ENCODE measurements at regions not wholly inside any gene's neighbourhood (a gene's known extent, or its start where the extent isn't known, plus 50 kb on each side); places are given as distances from the start of the nearest gene placed in this dataset.

DNA sequence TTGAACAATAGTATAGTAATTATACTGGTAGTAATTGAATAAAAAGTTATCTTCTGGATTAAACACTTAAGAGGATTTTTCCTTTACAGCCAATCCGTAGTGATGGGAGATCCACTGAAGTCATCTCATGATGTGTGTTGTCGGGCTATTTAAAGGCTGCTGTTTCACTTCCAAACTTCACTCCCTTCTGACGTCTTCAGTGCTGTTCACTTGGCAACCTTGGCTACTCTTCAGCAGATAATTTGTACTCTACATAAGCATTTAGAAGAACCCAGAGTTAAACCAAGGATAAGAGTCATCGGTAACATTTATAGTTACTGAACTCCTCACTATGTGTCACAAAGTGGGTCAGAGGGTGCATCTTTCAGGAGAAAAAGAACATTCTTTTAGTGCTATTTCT, 179.1 kb upstream of the EYA4 start (continued):
- TF ChIP-seq, protein P1, sequence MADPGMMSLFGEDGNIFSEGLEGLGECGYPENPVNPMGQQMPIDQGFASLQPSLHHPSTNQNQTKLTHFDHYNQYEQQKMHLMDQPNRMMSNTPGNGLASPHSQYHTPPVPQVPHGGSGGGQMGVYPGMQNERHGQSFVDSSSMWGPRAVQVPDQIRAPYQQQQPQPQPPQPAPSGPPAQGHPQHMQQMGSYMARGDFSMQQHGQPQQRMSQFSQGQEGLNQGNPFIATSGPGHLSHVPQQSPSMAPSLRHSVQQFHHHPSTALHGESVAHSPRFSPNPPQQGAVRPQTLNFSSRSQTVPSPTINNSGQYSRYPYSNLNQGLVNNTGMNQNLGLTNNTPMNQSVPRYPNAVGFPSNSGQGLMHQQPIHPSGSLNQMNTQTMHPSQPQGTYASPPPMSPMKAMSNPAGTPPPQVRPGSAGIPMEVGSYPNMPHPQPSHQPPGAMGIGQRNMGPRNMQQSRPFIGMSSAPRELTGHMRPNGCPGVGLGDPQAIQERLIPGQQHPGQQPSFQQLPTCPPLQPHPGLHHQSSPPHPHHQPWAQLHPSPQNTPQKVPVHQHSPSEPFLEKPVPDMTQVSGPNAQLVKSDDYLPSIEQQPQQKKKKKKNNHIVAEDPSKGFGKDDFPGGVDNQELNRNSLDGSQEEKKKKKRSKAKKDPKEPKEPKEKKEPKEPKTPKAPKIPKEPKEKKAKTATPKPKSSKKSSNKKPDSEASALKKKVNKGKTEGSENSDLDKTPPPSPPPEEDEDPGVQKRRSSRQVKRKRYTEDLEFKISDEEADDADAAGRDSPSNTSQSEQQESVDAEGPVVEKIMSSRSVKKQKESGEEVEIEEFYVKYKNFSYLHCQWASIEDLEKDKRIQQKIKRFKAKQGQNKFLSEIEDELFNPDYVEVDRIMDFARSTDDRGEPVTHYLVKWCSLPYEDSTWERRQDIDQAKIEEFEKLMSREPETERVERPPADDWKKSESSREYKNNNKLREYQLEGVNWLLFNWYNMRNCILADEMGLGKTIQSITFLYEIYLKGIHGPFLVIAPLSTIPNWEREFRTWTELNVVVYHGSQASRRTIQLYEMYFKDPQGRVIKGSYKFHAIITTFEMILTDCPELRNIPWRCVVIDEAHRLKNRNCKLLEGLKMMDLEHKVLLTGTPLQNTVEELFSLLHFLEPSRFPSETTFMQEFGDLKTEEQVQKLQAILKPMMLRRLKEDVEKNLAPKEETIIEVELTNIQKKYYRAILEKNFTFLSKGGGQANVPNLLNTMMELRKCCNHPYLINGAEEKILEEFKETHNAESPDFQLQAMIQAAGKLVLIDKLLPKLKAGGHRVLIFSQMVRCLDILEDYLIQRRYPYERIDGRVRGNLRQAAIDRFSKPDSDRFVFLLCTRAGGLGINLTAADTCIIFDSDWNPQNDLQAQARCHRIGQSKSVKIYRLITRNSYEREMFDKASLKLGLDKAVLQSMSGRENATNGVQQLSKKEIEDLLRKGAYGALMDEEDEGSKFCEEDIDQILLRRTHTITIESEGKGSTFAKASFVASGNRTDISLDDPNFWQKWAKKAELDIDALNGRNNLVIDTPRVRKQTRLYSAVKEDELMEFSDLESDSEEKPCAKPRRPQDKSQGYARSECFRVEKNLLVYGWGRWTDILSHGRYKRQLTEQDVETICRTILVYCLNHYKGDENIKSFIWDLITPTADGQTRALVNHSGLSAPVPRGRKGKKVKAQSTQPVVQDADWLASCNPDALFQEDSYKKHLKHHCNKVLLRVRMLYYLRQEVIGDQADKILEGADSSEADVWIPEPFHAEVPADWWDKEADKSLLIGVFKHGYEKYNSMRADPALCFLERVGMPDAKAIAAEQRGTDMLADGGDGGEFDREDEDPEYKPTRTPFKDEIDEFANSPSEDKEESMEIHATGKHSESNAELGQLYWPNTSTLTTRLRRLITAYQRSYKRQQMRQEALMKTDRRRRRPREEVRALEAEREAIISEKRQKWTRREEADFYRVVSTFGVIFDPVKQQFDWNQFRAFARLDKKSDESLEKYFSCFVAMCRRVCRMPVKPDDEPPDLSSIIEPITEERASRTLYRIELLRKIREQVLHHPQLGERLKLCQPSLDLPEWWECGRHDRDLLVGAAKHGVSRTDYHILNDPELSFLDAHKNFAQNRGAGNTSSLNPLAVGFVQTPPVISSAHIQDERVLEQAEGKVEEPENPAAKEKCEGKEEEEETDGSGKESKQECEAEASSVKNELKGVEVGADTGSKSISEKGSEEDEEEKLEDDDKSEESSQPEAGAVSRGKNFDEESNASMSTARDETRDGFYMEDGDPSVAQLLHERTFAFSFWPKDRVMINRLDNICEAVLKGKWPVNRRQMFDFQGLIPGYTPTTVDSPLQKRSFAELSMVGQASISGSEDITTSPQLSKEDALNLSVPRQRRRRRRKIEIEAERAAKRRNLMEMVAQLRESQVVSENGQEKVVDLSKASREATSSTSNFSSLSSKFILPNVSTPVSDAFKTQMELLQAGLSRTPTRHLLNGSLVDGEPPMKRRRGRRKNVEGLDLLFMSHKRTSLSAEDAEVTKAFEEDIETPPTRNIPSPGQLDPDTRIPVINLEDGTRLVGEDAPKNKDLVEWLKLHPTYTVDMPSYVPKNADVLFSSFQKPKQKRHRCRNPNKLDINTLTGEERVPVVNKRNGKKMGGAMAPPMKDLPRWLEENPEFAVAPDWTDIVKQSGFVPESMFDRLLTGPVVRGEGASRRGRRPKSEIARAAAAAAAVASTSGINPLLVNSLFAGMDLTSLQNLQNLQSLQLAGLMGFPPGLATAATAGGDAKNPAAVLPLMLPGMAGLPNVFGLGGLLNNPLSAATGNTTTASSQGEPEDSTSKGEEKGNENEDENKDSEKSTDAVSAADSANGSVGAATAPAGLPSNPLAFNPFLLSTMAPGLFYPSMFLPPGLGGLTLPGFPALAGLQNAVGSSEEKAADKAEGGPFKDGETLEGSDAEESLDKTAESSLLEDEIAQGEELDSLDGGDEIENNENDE (IDR thresholded peaks at IDR 0.05; ENCODE audit: insufficient replicate concordance, low read length), result no peak
- TF ChIP-seq NANOG (IDR thresholded peaks at IDR 0.05; ENCODE audit: insufficient read depth, low read depth, low read length, poor library complexity, severe bottlenecking) (no peak), ATF2 (IDR thresholded peaks at IDR 0.05; ENCODE audit: low read length) (no peak), SAP30 (IDR thresholded peaks at IDR 0.05; ENCODE audit: insufficient read depth, insufficient replicate concordance, low read length) (no peak), SP1 (IDR thresholded peaks at IDR 0.05; ENCODE audit: low read depth, low read length) (no peak)

All from H1 (cell line).